ENCODE measurements at regions not wholly inside any gene's neighbourhood (a gene's known extent, or its start where the extent isn't known, plus 50 kb on each side); places are given as distances from the start of the nearest gene placed in this dataset.
"Not testable (repeated sequence)": the region's sequence is repeated elsewhere in the genome, so short reads cannot be mapped to it uniquely, and the experiment has no call there.

DNA sequence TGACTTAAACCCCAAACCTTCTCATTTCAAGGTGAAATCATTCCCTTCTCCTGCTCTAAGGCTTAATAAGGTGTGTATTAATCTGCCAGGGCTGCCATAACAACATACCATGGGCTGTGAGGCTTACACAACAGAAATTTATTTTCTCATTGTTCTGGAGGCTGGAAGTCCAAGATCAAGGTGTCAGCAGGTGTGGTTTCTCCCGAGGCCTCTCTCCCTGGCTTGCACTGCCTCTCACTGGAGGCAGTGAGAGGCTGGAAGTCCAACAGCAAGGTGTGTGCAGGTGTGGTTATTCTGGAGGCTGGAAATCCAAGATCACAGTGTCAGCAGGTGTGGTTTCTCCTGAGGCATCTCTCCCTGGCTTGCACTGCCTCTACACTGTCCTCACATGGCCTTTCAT is 280.3 kb upstream of the TUT7 start:
- no peak for DNase-seq (ENCODE audit: low read depth in 4 of 4, low spot score in 3 of 4)

GRCh38 chr9:86633945-86634344 is 279.7 kb upstream of the TUT7 start:
- DNase-seq (ENCODE audit: low read depth in 4 of 4, low spot score in 3 of 4) = no peak

GRCh38 chr9:86632537-86632936 is 278.3 kb upstream of the TUT7 start:
- no peak for DNase-seq (ENCODE audit: low read depth in 4 of 4, low spot score in 3 of 4)

- no peak for DNase-seq (ENCODE audit: low read depth in 4 of 4, low spot score in 3 of 4)
These were observed 275.3 kb upstream of the TUT7 start for GRCh38 chr9:86629530-86629929.

GRCh38 chr9:86626802-86627201 is 272.6 kb upstream of the TUT7 start:
- no peak for DNase-seq (ENCODE audit: low read depth in 4 of 4, low spot score in 3 of 4)

- peak in 2 of 4 donors; percentile 54 to 67 for DNase-seq (ENCODE audit: low read depth in 4 of 4, low spot score in 3 of 4)
These were observed 270.4 kb upstream of the TUT7 start for GRCh38 chr9:86624630-86625029.

DNA sequence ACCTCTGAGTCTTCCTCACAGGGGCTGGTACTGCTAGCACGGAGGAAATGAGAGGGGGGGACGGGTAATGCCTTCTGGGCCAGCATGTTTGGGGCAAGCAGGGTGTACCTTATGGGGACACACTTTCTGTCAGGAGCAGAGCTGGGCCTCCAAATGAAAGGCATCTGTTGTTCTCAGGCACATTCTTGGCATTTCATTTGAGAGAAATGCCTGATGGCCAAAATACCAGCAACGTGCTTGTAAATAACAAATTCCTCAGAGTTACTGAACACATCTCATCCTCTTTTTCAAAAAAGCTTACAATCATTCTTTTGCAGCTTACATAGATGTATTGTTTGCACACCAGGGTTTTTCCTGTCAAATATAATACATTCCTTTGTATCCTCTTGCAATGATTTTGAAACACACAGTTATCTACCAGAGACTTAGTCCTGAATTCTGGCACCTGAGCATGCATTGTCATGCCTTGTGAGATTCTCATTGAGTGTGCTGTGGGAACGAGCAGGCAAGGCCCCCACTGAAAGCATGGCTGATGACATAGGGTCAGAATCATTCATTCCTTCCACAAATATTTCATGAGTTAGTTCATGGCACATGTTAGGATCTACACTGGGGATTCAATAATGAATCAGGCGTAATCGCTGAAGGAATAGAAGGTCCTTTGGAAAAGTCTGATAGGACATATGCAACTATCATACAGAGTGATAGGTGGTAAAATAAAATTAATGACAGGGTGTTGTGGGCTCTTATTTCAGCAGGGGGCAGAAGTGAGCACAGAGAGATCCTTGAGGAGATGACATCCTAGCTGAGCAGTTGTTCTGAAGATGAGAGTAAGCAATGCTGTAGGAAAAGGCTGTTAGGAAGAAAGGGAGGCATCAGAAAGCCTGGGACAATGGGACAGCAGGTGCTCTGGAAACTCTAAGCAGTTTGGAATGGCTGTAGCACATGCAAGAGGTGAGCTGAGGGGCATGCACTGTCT is 260.9 kb upstream of the TUT7 start:
- no peak for DNase-seq (ENCODE audit: low read depth in 4 of 4, low spot score in 3 of 4)

DNA sequence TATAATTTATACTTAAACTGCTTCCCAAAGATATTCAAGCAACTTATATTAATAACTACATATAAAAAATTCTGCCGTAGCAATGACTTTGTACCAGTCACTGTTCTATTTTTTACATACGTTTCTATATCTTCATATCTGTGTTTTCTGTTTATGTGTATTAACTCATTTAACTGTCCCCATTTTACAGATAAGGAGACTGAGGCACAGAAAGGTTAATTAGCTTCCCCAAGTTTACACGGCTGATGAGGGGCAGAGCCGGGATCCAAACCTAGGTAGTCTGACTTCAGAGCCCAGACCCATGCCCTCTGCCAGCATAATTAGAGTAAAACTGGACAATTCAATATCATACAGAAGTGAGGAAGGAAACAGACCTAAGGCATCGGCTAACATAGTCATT is 259.7 kb upstream of the TUT7 start:
- no peak for DNase-seq (ENCODE audit: low read depth in 4 of 4, low spot score in 3 of 4)

DNA sequence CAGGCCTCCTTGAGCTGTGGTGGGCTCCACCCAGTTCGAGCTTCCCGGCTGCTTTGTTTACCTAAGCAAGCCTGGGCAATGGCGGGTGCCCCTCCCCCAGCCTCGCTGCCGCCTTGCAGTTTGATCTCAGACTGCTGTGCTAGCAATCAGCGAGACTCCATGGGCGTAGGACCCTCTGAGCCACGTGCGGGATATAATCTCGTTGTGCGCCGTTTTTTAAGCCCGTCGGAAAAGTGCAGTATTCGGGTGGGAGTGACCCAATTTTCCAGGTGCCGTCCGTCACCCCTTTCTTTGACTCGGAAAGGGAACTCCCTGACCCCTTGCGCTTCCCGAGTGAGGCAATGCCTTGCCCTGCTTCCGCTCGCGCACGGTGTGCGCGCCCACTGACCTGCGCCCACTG is 257.3 kb upstream of the TUT7 start:
- DNase-seq (ENCODE audit: low read depth in 4 of 4, low spot score in 3 of 4) = not testable (repeated sequence)

GRCh38 chr9:86605303-86605702 is 251.1 kb upstream of the TUT7 start:
- DNase-seq (ENCODE audit: low read depth in 4 of 4, low spot score in 3 of 4) = no peak

- DNase-seq (ENCODE audit: low read depth in 4 of 4, low spot score in 3 of 4) = no peak
These were observed 250.5 kb upstream of the TUT7 start for GRCh38 chr9:86604741-86605140.

DNA sequence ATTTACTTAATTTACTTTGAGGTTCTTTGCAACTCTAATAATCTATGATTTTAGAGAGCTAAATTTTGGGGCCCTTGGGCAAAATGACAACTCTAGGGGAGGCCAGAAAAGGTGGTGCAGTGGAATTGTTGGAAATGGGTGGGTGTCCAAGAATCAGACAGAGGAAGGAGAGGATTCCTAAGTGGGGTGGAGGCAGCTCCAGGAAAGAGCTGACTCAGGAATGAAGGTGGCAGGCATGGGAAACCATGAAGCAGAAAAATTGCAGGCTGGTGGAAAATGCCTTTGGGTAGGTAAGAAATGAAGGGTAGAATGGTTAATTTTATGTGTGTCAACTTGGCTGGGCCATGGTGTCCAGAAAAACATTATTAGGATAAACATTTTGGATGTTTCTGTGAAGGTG is 248.5 kb upstream of the TUT7 start:
- no peak for DNase-seq (ENCODE audit: low read depth in 4 of 4, low spot score in 3 of 4)

- DNase-seq (ENCODE audit: low read depth in 4 of 4, low spot score in 3 of 4) = no peak
These were observed 247.5 kb upstream of the TUT7 start for GRCh38 chr9:86601697-86602096.

GRCh38 chr9:86600977-86601376 is 246.8 kb upstream of the TUT7 start:
- DNase-seq (ENCODE audit: low read depth in 4 of 4, low spot score in 3 of 4) = no peak

- DNase-seq (ENCODE audit: low read depth in 4 of 4, low spot score in 3 of 4) = no peak
These were observed 246.1 kb upstream of the TUT7 start for GRCh38 chr9:86600291-86600690.

DNA sequence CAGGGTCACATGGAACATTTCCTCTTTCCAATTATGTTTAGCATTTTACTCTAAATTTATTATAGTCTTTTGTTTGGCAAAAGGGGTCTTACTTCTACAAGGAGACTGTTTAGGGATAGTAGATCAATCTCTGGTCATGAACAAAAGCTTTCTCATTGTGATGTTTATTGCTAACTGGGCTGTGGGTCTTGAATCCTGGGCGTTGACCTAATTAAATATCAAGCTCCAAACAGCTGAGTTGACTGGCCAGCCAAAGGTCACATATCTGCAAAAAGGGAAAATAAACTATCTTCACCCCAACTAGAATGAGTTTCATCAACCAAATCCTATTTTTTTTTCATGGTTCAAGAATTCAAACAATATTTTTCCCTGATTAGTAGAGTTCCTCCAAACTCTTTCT is 245.4 kb upstream of the TUT7 start:
- DNase-seq (ENCODE audit: low read depth in 4 of 4, low spot score in 3 of 4) = no peak

DNA sequence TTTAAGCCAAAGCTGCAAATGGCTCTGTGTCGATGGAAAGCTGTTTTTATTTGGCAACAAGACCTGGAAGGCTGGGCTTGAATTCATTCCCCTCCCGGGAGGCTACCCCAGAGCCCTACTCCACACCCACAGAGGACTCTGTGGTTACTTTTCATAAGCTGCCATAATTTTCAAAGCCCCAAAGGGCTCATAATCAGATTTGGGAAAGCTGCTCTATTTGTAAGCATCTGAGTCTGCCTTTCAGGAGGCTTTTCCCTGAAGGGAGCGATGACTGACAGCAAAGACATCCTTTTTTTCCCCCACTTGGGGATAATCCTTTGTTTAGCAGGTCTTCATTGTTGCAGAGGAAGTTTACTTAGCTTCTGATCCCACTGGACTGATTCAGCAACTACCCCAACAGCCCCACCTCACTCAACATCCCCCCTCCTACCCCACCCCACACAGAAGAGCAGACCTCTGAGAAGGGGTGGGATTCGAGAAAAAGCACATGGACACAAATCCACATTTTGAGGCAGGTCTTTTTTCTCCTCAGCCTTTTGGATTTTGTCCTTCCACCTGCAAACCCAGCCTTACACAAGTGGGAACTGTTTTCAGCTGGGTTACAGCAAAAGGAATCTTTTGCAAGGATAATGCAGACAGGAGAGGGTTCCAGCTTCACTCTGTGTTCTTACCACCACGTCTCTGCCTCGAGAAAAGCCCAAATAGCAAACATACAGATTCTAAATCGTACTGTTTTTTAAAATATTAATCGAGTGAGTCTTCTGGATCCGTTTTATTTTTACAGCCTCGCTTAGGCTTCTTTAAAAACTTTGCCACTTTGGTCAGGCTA is 244.4 kb upstream of the TUT7 start:
- DNase-seq (ENCODE audit: low read depth in 4 of 4, low spot score in 3 of 4) = no peak

DNA sequence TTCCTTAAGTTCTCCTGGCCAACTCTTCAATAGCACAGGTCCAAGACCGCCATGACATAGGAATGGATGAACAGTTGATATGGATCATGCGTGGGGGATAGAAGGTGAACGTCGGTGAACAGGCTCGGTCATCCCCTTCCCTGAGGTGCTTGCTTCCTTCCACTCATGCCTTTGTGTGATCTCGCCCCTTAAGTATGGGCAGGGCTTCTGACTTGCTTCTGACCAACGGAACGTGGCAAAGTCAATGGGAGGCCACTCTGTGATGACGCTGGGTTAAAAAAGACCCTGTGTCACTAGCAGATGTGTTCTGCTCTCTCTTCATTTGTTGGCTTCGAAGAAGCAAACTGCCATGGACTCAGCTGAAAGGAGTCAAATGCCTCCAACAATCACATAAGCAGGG is 240.5 kb upstream of the TUT7 start:
- no peak for DNase-seq (ENCODE audit: low read depth in 4 of 4, low spot score in 3 of 4)

- DNase-seq (ENCODE audit: low read depth in 4 of 4, low spot score in 3 of 4) = no peak
These were observed 237.3 kb upstream of the TUT7 start for GRCh38 chr9:86591472-86591871.

- no peak for DNase-seq (ENCODE audit: low read depth in 4 of 4, low spot score in 3 of 4)
These were observed 235.5 kb upstream of the TUT7 start for GRCh38 chr9:86589730-86590129.

DNA sequence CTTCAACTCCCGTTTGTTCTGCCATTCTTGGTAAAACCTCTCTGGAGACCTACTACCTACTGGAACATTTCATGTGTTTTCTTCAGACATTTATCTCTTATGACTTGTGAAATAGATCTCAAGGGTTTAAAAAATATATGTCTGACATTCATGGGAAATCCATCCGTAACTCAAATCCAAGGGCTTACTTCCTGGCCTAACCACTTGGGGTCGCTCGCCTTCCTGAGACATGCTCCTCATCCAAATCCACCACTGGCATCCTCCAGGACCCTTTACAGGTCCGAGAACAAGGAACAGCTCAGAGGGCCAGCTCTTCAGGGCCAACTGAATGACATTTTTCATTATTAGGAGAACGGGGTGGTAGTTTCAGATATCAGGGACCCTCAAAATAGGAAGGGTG is 235.1 kb upstream of the TUT7 start:
- no peak for DNase-seq (ENCODE audit: low read depth in 4 of 4, low spot score in 3 of 4)

GRCh38 chr9:86586144-86586494 is 231.9 kb upstream of the TUT7 start:
- no peak for DNase-seq (ENCODE audit: low read depth in 4 of 4, low spot score in 3 of 4)
